Myocyte (in vitro differentiated cells): ENCODE measurements at regions not wholly inside any gene's neighbourhood (a gene's known extent, or its start where the extent isn't known, plus 50 kb on each side); places are given as distances from the start of the nearest gene placed in this dataset.

ENCODE experiments used
- DNase-seq: peaks from one replicate; pipeline ENCODE4 v3.0.0-alpha.2; 2012; ENCODE audit warnings: low read depth

DNA sequence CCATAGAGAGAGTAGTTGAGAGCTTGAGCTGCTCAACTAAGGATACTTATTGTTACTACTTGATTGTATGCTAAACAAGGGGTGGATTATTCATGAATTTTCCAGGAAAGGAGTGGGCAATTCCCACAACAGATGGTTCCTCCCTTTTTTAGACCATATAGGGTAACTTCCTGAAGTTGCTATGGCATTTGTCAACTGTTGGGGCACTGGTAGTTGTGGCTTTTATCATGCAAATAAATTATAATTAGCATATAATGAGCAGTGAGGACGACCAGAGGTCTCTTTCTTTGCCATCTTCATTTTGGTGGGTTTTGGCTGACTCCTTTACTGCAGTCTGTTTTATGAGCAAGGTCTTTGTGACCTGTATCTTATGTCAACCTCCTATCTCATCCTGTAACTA lies 1403.5 kb upstream of the PABPC4L start:
- no peak for DNase-seq

DNA sequence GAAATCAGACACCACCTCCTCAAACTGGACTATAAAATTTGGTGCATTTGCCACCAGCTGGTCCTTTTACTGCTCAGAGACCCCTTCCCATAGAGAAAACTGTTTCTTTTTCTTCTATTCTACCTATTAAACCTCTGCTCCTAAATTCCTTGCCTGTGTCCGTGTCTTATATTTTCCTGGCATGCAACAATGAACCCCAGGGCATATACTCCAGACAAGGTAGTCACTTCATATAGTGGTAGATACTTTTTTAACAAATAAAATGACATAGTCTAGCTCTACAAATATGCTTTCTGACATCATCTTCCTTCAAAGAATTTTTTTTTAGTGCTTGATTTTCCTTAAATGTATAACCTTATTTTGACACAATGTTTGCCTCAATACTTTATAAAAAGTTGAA lies 1402.9 kb upstream of the PABPC4L start:
- no peak for DNase-seq

DNA sequence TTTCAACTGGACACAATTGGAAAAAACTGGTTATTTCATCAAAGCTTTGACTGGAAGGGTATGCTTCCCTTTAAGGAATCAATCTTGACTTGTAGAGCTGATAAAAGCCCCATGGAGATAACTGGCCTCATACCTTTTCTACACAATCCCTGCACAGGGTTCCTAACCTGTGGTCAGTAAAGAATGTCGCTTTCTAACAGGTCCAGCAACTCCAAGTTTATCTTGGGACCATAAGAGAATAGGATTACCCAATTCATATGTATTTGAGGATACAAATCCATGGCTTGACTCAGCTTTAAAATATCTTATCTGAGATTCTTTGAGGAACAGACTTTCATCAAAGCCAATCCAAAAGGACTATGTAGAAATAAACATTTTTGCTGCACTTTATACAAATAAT lies 1399.8 kb upstream of the PABPC4L start:
- no peak for DNase-seq

DNA sequence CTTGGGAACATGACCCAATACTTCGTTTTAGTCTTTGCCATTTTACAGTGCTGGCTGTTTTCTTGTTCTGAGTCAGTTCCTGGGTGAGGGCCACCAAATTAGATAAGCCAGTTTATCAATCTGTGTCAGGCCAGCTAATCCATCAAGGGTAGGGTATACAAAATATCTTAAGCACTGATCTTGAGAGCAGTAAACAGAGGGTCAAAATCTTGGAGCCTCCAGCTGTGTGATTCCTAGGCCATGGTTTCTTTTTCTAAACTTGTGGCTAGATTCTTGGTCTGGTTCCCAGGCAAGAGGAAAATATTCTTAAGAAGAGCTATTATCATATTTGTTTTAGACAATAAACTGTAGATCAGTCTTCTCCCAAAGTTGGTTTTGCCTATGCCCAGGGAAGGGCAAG lies 1396.6 kb upstream of the PABPC4L start:
- DNase-seq: peak; percentile 30

DNA sequence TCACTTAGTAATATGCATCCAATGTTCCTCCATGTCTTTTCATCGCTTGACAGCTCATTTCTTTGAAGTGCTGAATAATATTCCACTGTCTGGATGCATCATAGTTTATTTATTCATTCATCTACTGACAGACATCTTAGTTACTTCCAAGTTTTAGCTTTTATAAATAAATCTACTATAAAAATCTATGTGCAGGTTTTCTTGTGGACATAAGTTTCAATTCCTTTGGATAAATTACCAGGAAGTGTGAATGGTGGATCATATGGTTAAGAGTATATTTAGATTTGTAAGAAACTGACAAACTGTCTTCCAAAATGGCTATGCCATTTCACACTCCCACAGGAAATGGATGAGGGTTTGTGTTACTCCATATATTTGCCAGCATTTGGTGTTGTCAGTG lies 1392.9 kb upstream of the PABPC4L start:
- DNase-seq: no peak

DNA sequence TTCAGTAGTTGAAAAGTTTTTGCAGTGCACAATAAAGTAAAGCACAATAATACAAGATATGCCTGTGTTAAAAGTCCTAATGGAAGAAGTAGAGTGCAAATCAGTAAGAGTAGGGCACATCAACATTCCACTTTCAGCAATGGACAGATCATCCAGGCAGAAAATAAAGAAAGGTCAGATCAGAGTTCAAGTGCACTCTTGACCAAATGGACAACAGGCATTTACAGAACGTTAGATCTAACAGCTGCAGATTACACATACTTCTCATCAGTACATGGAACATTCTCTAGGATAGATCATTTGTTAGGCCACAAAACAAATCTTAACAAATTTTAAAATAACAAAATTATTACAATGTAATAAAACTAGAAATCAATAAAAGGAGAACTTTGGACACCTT lies 1373.5 kb upstream of the PABPC4L start:
- DNase-seq: peak; percentile 27

DNA sequence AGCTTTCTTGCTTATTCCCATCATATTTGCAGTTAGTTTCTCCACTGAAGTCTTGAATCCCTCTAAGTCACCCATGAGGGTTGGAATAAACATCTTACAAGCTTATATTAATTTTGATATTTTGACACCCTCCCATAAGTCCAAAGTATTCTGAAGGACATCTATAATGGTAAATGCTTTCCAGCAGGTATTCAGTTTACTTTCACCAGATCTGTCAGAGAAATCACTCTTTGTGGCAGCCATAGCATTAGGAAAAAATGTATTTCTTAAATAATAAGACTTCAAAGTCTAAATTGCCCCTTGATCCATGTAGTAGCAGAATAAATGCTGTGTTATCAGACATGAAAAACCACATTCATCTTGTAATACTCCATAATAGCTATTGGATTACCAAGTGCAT lies 1371.7 kb upstream of the PABPC4L start:
- no peak for DNase-seq

DNA sequence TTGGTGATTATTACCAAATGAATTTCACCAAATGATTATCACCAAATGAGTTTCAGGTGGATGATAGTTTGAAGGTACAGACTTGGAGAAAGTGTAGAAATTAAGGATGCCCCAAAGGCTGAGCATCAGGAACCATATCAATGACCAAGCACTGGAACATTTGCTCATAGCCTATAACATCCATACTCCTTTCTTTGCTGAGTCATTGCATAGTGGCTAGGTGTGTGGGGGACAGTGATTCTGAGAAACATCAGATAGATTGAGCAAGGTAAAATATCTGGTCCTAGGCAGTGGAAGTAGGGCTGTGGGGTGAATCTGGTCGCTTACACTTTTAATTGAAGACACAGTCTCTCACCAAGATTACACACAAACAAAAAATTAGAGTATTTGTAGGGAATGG lies 1362.5 kb upstream of the PABPC4L start:
- no peak for DNase-seq

DNA sequence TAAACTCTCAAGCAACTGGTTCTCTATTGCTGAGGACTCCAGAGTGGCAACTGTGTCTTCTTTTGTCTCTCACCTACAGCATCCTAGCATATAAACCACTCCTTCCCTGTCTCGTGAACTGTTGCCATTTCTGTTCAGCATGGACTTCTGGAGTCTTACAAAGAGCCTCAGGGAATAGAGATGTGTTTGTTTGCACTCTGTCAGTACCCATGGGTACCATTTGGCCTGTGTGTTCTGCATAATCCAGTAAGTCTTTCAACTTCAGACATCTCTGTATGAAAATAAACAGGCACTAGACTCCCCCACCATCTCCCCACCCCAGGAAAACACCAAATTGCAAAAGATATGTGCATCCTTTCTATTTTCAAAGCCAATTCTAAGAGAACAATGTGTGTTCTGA lies 1351.6 kb upstream of the PABPC4L start:
- DNase-seq: no peak

DNA sequence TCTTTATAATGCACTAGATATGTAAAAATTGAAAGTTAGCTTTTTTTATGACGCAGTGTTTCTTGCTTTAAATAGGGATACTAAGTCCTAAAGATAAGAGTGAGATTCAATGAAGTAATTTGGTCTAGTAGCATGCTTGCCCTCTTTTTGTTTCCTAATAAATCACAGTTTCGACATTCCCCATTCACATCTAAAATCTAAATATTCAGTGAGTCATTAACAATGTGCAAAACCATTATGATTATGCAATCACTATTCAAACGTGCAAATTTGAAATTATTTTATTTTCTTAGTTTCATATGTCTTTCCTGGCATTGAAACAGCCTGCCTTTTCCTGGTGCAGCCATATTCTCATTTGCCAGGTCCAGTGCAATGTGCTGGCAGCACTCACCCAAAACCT lies 1350.5 kb upstream of the PABPC4L start:
- no peak for DNase-seq

DNA sequence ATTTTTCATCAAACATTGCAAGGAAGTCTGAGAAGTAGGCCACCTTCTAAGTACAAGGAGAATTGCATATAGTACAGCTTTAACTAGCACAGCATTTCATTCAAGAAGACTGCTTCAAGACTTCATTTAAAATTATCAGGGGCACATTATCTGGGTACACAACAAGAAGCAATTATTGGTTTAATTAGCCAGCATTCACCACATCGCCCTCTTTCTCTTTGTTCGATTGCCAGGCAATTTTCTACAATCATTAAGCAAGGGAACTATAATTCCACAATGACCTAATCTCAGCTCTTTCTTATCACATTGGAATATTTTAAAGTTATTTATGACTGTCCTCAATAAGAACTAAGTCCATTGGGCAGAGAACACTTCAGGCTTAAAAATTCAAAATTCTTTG lies 1347.1 kb upstream of the PABPC4L start:
- no peak for DNase-seq

DNA sequence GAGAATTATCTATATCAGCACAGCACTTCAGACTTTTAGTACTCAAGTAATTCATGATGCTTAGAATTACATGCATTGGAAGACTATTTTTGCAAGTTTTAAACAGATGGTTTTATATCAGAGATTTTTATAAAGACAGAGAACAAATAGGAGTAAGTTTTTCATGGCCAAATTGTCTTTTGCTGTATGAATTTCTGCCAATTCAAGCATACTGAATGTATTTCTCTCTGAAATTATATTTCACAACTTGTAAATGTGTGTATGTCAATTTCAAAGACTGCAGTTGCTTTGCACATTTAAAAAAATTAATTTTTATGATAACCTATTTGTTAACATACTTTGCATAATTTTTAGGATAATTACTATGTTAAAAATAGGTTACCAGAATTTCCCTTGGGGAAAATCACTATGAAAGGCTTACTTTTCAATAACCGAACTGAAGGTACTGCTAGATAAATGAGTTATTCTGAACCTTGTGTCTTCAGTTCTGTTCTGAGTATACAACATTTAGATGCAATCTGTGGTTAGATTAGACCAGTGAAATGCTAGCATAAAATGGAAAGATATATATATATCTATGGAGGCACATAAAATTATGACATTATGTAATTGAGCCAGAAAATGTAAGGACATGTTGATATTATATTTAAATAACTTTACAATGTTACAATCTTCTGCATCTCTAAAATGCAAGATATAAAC lies 1344.2 kb upstream of the PABPC4L start:
- DNase-seq: no peak

DNA sequence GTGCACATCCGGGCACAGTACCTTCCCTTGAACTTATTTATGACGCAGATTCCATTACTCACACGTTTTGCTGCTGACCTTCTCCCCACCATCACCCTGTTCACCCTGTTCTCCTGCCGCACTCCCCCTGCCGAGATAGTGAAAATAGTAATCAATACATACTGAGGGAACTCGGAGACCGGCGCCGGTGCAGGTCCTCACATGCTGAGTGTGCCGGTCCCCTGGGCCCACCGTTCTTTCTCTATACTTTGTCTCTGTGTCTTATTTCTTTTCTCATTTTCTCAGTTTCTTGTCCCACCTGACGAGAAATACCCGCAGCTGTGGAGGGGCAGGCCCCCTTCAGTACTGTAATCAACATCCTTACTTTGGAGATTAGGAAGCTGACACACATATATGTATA lies 1337.1 kb upstream of the PABPC4L start:
- no peak for DNase-seq

DNA sequence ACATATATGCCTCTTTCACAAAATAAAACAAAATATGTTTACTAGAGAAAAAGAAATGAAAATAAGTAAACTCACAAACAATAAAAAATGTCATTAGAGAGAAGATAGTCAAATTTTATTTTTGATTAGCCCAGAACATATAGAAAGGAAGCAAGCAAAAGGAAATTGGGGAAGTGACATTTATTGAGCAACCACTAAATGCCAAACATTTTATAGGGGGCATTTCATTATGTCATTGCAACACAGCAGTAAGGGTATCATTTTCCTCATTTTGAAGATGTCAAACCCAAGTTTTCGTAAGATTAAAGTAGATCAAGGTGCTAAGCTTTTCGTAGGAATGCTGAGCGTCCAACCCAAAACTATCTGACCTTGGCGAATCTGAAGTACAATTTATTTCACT lies 1331.5 kb upstream of the PABPC4L start:
- no peak for DNase-seq

DNA sequence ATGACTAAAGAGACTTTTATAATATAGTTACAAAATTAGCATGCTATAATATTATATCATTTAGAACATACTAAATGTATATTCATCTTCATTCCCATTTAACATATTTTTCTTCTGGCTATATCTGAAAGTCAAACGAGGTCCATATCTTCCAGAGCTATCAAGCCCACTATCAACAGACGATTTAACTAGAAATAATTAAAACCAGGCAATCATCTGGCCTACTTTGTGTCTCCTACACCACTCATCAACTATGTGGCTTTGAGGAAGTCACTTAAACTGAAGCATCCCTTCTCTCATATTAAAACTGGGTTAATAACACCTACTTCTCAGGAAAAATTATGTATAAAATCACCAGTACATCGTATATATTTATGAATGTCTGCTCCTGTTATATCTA lies 1330.5 kb upstream of the PABPC4L start:
- no peak for DNase-seq

DNA sequence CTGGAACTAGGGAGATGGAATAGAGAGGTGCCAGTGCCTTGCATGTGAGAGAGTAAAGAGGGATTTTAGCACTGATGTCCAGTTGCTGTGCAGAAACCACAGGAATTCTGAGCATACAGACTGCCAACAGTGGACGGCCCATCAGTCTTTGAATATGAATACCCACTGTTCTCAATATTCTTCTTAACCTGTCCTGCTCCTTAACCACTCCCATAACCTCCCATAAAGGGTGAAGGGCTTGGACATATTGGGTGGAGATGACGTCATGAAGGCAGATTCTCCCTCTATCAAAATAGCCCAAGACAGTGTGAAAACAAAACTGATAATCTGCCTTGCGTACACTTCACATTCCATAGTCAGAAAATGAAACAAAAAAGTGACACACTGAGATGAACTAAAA lies 1313.7 kb upstream of the PABPC4L start:
- DNase-seq: peak; percentile 86

DNA sequence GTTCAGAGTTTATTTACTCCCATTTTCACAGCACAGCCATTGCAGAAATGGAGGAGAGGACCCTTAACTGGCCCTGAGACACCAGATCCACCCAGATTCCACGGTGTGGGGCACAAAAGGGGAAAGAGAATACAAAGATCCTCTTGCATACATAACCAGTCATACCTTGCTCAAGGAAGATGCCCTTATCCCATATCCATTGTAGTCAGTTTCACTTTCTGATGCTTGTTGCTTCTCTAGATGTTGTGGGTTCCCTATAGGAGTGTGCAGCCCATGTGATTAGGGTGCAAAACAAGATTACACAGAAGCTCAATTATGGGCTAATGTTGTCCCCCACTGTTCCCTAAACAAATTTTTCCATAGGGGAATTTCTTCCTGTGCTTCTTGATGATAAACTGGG lies 1309.0 kb upstream of the PABPC4L start:
- no peak for DNase-seq

DNA sequence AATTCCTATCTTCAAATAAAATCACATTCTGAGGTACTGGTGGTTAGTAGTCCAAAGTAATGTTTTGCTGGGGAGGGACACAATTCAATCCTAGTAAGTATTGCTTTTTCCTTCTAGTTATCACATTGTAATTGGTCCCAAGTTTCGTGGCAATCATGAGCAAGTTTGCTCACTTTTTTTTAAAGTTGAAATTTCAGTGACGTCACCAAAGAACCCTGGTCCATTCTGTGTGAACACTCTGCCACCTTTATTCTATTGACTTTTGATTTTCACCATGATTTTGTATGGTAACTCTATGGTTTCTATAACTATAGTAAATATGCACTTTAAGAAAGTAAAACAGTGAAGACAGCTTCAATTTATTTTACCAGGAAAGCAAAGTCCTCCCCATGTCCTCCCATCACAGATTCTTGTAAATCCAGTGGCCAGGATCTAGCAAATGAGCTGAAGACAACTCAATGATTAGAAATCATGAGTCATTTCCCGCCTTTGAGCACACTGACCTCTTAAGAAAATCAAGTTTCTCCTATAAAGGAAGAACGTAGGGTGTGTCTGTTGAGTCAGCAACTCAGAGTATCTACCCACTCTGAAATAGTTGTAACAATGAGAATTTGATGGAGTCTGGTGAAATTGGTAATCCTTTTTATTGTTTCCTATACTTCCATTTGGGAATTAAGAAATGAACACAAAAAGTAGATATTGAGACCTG lies 1306.6 kb upstream of the PABPC4L start:
- DNase-seq: peak; percentile 11

DNA sequence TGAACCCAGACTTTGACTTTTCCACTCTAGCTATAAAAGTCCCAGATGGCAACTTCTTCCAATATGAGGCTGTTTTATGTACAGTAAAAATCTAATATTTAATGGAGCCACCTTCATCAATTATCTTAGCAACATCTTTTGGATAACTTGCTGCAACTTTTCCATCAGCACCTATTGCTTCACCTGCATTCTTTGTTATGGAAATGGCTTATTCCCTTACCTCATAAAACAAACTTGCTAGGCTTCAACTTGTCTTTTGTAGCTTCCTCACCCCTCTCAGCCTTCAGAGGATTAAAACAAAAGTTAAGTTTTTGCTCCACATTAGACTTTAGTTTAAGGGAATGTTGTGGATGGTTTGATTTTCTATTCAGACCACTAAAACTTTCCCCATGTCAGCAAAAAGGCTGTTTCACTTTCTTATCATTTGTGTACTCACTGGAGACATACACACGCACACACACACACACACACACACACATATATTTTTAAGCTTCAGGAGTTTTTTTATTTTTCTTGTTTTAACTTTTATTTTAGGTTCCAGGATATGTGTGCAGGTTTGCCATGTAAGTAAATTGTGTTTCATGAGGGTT lies 1296.1 kb upstream of the PABPC4L start:
- DNase-seq: no peak

DNA sequence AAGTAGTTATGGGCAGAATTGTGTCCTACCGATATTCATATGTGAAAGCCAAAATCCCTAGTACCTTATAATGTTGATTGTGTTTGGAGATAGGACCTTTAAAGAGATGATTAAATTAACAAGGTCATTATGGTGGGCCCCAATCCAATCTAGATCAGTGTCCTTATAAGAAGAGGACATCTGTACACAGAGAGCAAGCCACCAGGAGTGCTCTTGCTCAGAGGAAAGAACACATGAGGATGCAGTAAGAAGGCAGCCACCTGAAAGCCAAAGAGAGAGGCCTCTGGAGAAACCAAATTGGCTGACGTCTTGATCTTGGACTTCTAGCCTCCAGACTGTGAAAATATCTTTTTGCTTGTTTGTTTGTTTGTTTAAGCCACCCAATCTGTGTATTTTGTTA lies 1290.8 kb upstream of the PABPC4L start:
- DNase-seq: no peak

DNA sequence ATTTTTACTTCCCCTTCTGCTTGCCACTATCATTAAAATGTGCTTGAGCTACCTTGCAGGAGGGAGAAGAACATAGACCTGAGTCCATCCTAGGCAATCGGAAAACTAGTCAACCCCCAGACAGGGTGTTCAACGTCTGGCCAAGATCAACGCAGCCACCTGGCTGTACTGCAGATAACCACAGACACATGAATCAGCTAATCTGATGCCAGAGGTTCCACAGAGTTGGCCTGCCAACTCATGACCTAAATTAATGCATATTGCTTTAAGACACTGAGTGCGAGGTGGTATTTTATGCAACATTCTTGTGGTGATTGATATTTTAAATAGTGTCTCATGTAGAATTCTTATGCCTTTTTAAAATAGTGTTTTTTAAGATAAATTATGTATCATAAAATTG lies 1283.8 kb upstream of the PABPC4L start:
- DNase-seq: no peak

DNA sequence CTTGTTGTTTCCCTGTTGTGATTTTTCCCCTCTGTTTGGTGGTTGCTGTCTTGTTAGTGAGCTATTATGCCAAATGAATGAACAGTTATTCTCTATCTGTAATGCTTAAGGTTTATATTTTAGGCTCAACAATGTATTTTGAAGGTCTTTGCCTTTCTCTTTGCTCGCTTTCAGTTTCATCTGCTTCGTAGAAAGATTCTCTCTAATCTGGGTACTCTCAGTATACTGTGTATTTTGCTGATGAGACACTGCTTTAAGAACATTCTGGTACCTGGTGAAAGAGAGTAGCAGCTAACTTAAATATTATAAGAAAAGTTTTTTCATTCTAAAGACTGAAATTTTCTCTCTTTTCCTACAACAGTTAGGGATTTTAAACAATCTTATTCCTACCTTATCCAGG lies 1274.7 kb upstream of the PABPC4L start:
- DNase-seq: no peak

DNA sequence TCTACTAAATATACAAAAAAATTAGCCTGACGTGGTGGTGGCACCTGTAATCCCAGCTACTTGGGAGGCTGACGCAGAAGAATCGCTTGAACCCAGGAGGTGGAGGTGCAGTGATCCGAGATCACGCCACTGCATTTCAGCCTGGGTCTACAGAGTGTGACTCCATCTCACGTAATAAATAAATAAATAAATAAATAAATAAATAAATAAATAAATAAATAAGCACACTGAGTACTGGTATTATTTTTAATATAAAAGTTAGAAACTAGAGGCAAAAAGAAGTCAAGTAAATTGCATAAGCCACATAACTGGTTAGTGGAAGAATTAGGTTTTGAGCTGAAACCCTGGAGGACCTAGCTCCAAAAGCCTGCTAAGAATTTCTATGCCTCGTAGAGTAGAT lies 1262.7 kb upstream of the PABPC4L start:
- DNase-seq: no peak
